IPS-18c (cell line): ENCODE measurements at regions not wholly inside any gene's neighbourhood (a gene's known extent, or its start where the extent isn't known, plus 50 kb on each side); places are given as distances from the start of the nearest gene placed in this dataset.

Source experiments
- H3K4me3 ChIP-seq: 2 replicates; pipeline ENCODE4 v1.7.0; 2013; ENCODE audit warnings: low read depth, mild to moderate bottlenecking, low read length, moderate library complexity; ENCODE audit not compliant: insufficient read depth
- H3K9me3 ChIP-seq: one replicate; pipeline ENCODE4 v1.6.1; 2013; ENCODE audit warnings: mild to moderate bottlenecking, low read length, moderate library complexity; ENCODE audit not compliant: control insufficient read depth, insufficient read depth

- H3K9me3 ChIP-seq, result peaks cover 2% of the 10 kb centered on the region
- no peak overlapping the region for H3K4me3 ChIP-seq
Measured at GRCh38 chr5:163386352-163386751, 51.0 kb upstream of the CCNG1 start.

- Histone ChIP-seq H3K4me3 (no peak overlapping the region), H3K9me3 (peaks cover 2% of the 10 kb centered on the region)
Measured at GRCh38 chr5:163387589-163388343, 49.6 kb upstream of the CCNG1 start.
